IPS-15b (cell line): ENCODE measurements at regions not wholly inside any gene's neighbourhood (a gene's known extent, or its start where the extent isn't known, plus 50 kb on each side); places are given as distances from the start of the nearest gene placed in this dataset.
"Not testable (repeated sequence)": the region's sequence is repeated elsewhere in the genome, so short reads cannot be mapped to it uniquely, and the experiment has no call there.

Experiments used
- H3K27me3 ChIP-seq: one replicate; pipeline ENCODE4 v1.6.1; 2013; ENCODE audit warnings: low read length; ENCODE audit not compliant: control insufficient read depth, insufficient read depth
- H3K36me3 ChIP-seq: one replicate; pipeline ENCODE4 v1.6.1; 2013; ENCODE audit warnings: low read length; ENCODE audit not compliant: control insufficient read depth, insufficient read depth
- H3K4me1 ChIP-seq: one replicate; pipeline ENCODE4 v1.6.1; 2013; ENCODE audit warnings: mild to moderate bottlenecking, low read length; ENCODE audit not compliant: control insufficient read depth, insufficient read depth
- H3K4me3 ChIP-seq: one replicate; pipeline ENCODE4 v1.5.1; 2013; ENCODE audit warnings: low read depth, low read length
- H3K9ac ChIP-seq: one replicate; pipeline ENCODE4 v1.6.1; 2013; ENCODE audit warnings: low read depth, mild to moderate bottlenecking, low read length
- H3K9me3 ChIP-seq: one replicate; pipeline ENCODE4 v1.6.1; 2013; ENCODE audit warnings: mild to moderate bottlenecking, low read length; ENCODE audit not compliant: control insufficient read depth, insufficient read depth

GRCh38 chr1:187703138-187704130, 874.7 kb downstream of the PLA2G4A start:
- not testable (repeated sequence) for H3K4me3 ChIP-seq, H3K9me3 ChIP-seq, H3K4me1 ChIP-seq, H3K27me3 ChIP-seq, H3K9ac ChIP-seq, H3K36me3 ChIP-seq

DNA sequence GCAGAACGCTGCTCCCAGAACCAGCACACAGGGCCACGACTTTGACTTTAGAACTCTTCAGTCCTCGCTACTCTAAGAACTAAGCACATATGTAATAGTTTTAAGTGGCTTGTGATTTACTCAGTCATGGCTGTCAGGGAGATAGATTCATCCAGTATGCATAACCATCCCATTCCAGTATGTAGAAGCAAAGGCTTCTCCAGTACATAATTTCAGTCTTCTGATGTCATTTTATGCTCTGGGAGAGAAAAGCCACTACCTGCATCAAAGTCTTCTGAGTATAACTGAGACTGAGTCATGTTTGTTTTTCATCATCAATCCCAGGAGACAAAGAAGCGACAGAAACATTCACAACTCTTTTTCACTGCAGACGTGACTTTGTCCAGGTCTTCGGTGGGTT, 885.7 kb downstream of the PLA2G4A start:
- H3K4me3 ChIP-seq = no peak overlapping the region
- no peak overlapping the region for H3K9ac ChIP-seq
- no peaks in the 10 kb centered on the region for H3K36me3 ChIP-seq
- no peaks in the 10 kb centered on the region for H3K4me1 ChIP-seq
- no peaks in the 10 kb centered on the region for H3K9me3 ChIP-seq
- no peaks in the 10 kb centered on the region for H3K27me3 ChIP-seq

DNA sequence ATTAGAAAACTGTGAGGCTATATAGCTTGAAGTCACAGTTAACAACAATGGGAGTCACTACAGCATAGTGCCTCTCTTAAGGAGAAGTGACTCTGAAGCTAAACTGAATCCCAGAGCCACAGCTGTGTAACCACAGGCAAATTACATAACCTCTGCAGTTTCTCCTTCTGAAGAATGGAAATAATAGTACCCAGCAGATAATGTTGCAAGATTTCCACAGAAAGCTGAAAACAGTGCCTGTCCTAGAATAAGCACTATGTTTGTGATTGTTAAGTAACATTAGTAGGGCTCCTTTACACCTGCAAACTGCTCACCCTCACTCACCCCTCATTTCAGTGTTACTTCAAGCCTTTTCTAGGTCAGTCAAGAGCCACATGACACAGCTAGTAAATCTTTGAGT, 886.7 kb downstream of the PLA2G4A start:
- Histone ChIP-seq H3K36me3 (no peaks in the 10 kb centered on the region), H3K27me3 (no peaks in the 10 kb centered on the region), H3K9ac (no peak overlapping the region), H3K4me1 (no peaks in the 10 kb centered on the region), H3K9me3 (no peaks in the 10 kb centered on the region), H3K4me3 (no peak overlapping the region)

GRCh38 chr1:187716160-187716559, 887.4 kb downstream of the PLA2G4A start:
- Histone ChIP-seq H3K4me3 (no peak overlapping the region), H3K36me3 (no peaks in the 10 kb centered on the region), H3K27me3 (no peaks in the 10 kb centered on the region), H3K4me1 (no peaks in the 10 kb centered on the region), H3K9ac (no peak overlapping the region), H3K9me3 (no peaks in the 10 kb centered on the region)

- no peaks in the 10 kb centered on the region for H3K36me3 ChIP-seq
- H3K4me1 ChIP-seq = no peaks in the 10 kb centered on the region
- no peaks in the 10 kb centered on the region for H3K9me3 ChIP-seq
- no peak overlapping the region for H3K9ac ChIP-seq
- H3K27me3 ChIP-seq = no peaks in the 10 kb centered on the region
- H3K4me3 ChIP-seq = no peak overlapping the region
Observed at GRCh38 chr1:187718527-187718926, 889.8 kb downstream of the PLA2G4A start.

GRCh38 chr1:187721216-187721615, 892.5 kb downstream of the PLA2G4A start:
- H3K36me3 ChIP-seq = no peaks in the 10 kb centered on the region
- H3K27me3 ChIP-seq = no peaks in the 10 kb centered on the region
- no peak overlapping the region for H3K4me3 ChIP-seq
- no peaks in the 10 kb centered on the region for H3K9me3 ChIP-seq
- no peak overlapping the region for H3K9ac ChIP-seq
- no peaks in the 10 kb centered on the region for H3K4me1 ChIP-seq

GRCh38 chr1:187725216-187725615, 896.5 kb downstream of the PLA2G4A start:
- no peaks in the 10 kb centered on the region for H3K36me3 ChIP-seq
- no peak overlapping the region for H3K4me3 ChIP-seq
- H3K4me1 ChIP-seq = no peaks in the 10 kb centered on the region

GRCh38 chr1:187733232-187733631, 904.5 kb downstream of the PLA2G4A start:
- H3K9ac ChIP-seq = no peak overlapping the region
- no peaks in the 10 kb centered on the region for H3K9me3 ChIP-seq
- no peaks in the 10 kb centered on the region for H3K36me3 ChIP-seq
- H3K4me3 ChIP-seq = no peak overlapping the region
- H3K27me3 ChIP-seq = no peaks in the 10 kb centered on the region
- no peaks in the 10 kb centered on the region for H3K4me1 ChIP-seq

More at GRCh38 chr1:187725216-187725615, 896.5 kb downstream of the PLA2G4A start:
- H3K27me3 ChIP-seq = no peaks in the 10 kb centered on the region
- no peak overlapping the region for H3K9ac ChIP-seq
- H3K9me3 ChIP-seq = no peaks in the 10 kb centered on the region

DNA sequence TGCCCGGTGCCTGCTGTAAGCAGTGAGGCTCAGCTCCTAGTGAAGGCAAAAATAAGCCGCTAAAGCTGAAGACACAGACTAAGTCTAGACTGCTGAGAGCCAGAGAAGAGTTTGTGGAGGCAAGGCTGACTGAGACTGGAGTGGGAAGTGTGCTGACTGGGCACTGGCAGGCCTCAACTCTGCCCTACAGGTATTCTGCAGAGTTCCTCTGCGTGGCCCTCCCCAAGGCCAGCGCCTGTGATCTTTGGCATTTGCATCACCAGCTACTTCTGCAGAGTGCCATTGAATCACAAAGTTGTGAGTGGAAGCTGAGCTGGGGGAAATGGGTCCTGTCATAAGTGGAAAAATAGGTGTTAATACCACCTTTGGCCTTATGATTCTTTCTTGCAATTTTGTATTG, 905.7 kb downstream of the PLA2G4A start:
- Histone ChIP-seq H3K27me3 (no peaks in the 10 kb centered on the region), H3K9ac (no peak overlapping the region), H3K4me3 (no peak overlapping the region), H3K36me3 (no peaks in the 10 kb centered on the region), H3K9me3 (no peaks in the 10 kb centered on the region), H3K4me1 (no peaks in the 10 kb centered on the region)

DNA sequence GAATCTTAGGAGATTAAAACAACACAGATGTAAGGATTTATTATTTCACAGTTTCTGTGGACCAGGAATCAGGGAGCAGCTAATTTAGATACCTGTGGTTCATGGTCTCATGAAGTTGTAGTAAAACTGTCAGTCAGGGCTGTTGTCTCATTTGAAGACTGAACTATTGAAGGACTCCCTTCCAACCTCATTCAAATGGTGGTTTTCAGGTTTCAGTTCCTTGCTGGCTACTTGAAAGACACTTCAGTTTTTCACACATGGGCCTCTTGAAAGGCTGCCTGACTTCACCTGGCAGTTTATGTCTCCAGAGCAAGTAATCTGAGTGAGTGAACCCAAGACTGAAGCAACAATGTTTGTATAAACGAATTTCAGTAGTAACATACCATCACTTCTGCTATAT, 915.9 kb downstream of the PLA2G4A start:
- Histone ChIP-seq H3K27me3 (no peaks in the 10 kb centered on the region), H3K4me3 (no peak overlapping the region), H3K9me3 (no peaks in the 10 kb centered on the region), H3K4me1 (no peaks in the 10 kb centered on the region), H3K36me3 (no peaks in the 10 kb centered on the region), H3K9ac (no peak overlapping the region)

DNA sequence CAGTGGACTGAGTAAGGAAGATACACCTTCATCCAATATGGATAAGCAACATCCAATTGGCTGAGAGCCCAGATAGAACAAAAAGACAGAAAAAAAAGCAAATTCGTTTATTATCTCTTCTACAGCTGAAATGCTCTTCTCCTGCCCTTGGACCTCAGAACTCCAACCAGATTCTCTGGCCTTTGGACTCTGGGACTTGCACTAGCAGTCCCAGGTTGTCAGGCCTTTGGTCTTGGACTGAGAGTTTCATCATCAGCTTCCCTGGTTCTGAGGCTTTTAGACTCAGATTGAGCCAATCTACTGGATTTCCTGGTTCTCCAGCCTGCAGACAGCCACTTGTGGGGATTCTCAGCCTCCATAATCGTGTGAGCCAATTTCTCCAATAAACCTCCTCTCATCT, 926.8 kb downstream of the PLA2G4A start:
- no peaks in the 10 kb centered on the region for H3K4me1 ChIP-seq
- no peaks in the 10 kb centered on the region for H3K36me3 ChIP-seq
- H3K4me3 ChIP-seq = no peak overlapping the region
- no peaks in the 10 kb centered on the region for H3K27me3 ChIP-seq
- no peaks in the 10 kb centered on the region for H3K9me3 ChIP-seq
- no peak overlapping the region for H3K9ac ChIP-seq

DNA sequence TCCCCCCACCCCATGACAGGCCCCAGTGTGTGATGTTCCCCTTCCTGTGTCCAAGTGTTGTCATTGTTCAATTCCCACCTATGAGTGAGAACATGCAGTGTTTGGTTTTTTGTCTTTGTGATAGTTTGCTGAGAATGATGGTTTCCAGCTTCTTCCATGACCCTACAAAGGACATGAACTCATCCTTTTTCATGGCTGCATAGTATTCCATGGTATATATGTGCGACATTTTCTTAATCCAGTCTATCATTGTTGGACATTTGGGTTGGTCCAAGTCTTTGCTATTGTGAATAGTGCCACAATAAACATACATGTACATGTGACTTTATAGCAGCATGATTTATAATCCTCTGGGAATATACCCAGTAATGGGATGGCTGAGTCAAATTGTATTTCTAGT, 927.9 kb downstream of the PLA2G4A start:
- H3K9ac ChIP-seq, H3K9me3 ChIP-seq, H3K27me3 ChIP-seq, H3K4me3 ChIP-seq, H3K4me1 ChIP-seq, H3K36me3 ChIP-seq: not testable (repeated sequence)
